ENCODE measurements at regions not wholly inside any gene's neighbourhood (a gene's known extent, or its start where the extent isn't known, plus 50 kb on each side); places are given as distances from the start of the nearest gene placed in this dataset.

- no peak for DNase-seq (ENCODE audit: insufficient read length, low spot score)
- FAIRE-seq, result no peak
- TF ChIP-seq CTCF (IDR thresholded peaks at IDR 0.05; ENCODE audit: insufficient read depth, missing control alignments), result no peak
Measured at GRCh38 chr2:74756356-74756890, 77.5 kb upstream of the HK2 start.

- DNase-seq (ENCODE audit: insufficient read length, low spot score) (no peak), FAIRE-seq (no peak)
- TF ChIP-seq CTCF (IDR thresholded peaks at IDR 0.05; ENCODE audit: insufficient read depth, missing control alignments), result no peak
Measured at GRCh38 chr2:74759986-74760385, 73.9 kb upstream of the HK2 start.

GRCh38 chr2:74760875-74761630 is 72.9 kb upstream of the HK2 start:
- no peak for TF ChIP-seq CTCF (IDR thresholded peaks at IDR 0.05; ENCODE audit: insufficient read depth, missing control alignments)
- DNase-seq (ENCODE audit: insufficient read length, low spot score) (no peak), FAIRE-seq (no peak)

GRCh38 chr2:74762789-74763188 is 71.1 kb upstream of the HK2 start:
- FAIRE-seq (no peak), DNase-seq (ENCODE audit: insufficient read length, low spot score) (no peak)
- peak; percentile 12 for TF ChIP-seq CTCF (IDR thresholded peaks at IDR 0.05; ENCODE audit: insufficient read depth, missing control alignments)

- TF ChIP-seq CTCF (IDR thresholded peaks at IDR 0.05; ENCODE audit: insufficient read depth, missing control alignments), result no peak
- FAIRE-seq, result no peak
- DNase-seq (ENCODE audit: insufficient read length, low spot score), result no peak
Measured at GRCh38 chr2:74763962-74764428, 69.9 kb upstream of the HK2 start.

GRCh38 chr2:74764429-74765272 is 69.3 kb upstream of the HK2 start:
- DNase-seq (ENCODE audit: insufficient read length, low spot score) (no peak), FAIRE-seq (no peak)
- TF ChIP-seq CTCF (IDR thresholded peaks at IDR 0.05; ENCODE audit: insufficient read depth, missing control alignments), result no peak
